Common myeloid progenitor, CD34-positive (primary cell): ENCODE measurements at regions not wholly inside any gene's neighbourhood (a gene's known extent, or its start where the extent isn't known, plus 50 kb on each side); places are given as distances from the start of the nearest gene placed in this dataset.

ENCODE experiments used
- CTCF ChIA-PET: fragments of 350-600 bp; sonication (Branson Sonifier 250); formaldehyde crosslinking; loops from one replicate; lab custom pipeline; 2021; ENCODE audit warnings: antibody characterized with exemption; lab: Charles Lee
- POLR2A ChIA-PET: fragments of 350-600 bp; sonication (Branson Sonifier 250); formaldehyde crosslinking; loops from one replicate; lab custom pipeline; 2021; ENCODE audit warnings: antibody characterized with exemption; lab: Charles Lee
- DNase-seq, 3 donors: peaks; one replicate each; pipeline versions ENCODE4 v3.0.0 to v3.0.0-alpha.2; 2013
- H3K27ac ChIP-seq, 2 experiments: 1 replicate in 1 of 2; 2 replicates in 1 of 2; pipeline ENCODE4 v1.7.0; 2013; ENCODE audit warnings: inconsistent platforms in 2 of 2, low read length in 2 of 2, mild to moderate bottlenecking in 2 of 2, low read depth in 1 of 2, moderate library complexity in 1 of 2; ENCODE audit not compliant: severe bottlenecking in 2 of 2, insufficient read depth in 1 of 2, poor library complexity in 1 of 2
- H3K27me3 ChIP-seq, 5 experiments: replicated peaks in 2 of 5; 1 replicate in 3 of 5; 2 replicates in 2 of 5; pipeline versions ENCODE4 v1.6.1 to v1.7.0; 2013; ENCODE audit warnings: low read length in 4 of 5, mild to moderate bottlenecking in 2 of 5, moderate library complexity in 2 of 5, inconsistent platforms in 1 of 5; ENCODE audit not compliant: insufficient read depth in 5 of 5, control insufficient read depth in 4 of 5
- H3K36me3 ChIP-seq, 4 experiments: 1 replicate in 2 of 4; 2 replicates in 2 of 4; pipeline versions ENCODE4 v1.6.1 to v1.7.0; 2013; ENCODE audit warnings: low read length in 3 of 4, control low read depth in 1 of 4, mild to moderate bottlenecking in 1 of 4; ENCODE audit not compliant: control insufficient read depth in 4 of 4, insufficient read depth in 4 of 4
- H3K4me1 ChIP-seq, 4 experiments: 1 replicate in 3 of 4; 2 replicates in 1 of 4; pipeline versions ENCODE4 v1.6.1 to v1.7.1; 2013; ENCODE audit warnings: low read length in 3 of 4, mild to moderate bottlenecking in 3 of 4, control low read depth in 1 of 4, inconsistent platforms in 1 of 4, moderate library complexity in 1 of 4; ENCODE audit not compliant: control insufficient read depth in 4 of 4, insufficient read depth in 4 of 4; ENCODE audit errors: control extremely low read depth in 1 of 4
- H3K4me3 ChIP-seq, 7 experiments: 1 replicate in 4 of 7; 2 replicates in 3 of 7; pipeline versions ENCODE4 v1.5.1 to v1.7.0; 2013; ENCODE audit warnings: mild to moderate bottlenecking in 7 of 7, low read length in 6 of 7, moderate library complexity in 6 of 7, inconsistent platforms in 2 of 7, low read depth in 2 of 7, control low read depth in 1 of 7; ENCODE audit not compliant: insufficient read depth in 4 of 7, control insufficient read depth in 1 of 7; ENCODE audit errors: extremely low read depth in 1 of 7
- H3K9me3 ChIP-seq, 5 experiments: 1 replicate in 4 of 5; 2 replicates in 1 of 5; pipeline versions ENCODE4 v1.6.1 to v1.7.1; 2013; ENCODE audit warnings: low read length in 4 of 5, mild to moderate bottlenecking in 2 of 5, inconsistent platforms in 1 of 5, low read depth in 1 of 5, moderate library complexity in 1 of 5; ENCODE audit not compliant: control insufficient read depth in 4 of 5, insufficient read depth in 2 of 5; ENCODE audit errors: control extremely low read depth in 1 of 5
- WGBS: methylation state at CpG from one replicate; pipeline ENCODE4 v1.1.5; 2013; ENCODE audit not compliant: insufficient coverage; 5-methylcytosine and 5-hydroxymethylcytosine counted together

DNA sequence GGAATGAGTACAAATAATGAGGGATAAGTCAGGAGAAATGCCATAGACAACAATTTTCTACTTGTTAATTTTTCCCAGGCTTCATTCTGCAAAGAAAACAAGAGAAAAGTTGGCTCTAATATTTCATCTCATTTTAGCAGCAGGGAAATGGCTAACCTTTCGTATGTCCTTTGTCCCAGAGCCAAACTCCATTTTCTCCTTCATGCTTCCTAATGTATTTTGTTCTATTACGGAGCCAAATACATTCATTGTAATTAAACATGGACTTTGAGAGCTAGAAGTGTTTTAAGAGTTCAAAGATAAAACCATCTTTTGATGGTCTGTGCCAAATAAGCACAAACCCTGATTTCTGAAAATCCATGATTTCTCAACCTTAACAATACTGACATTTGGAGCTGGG is 136.9 kb downstream of the PTCHD4 start:
- ChIA-PET POLR2A (no interaction called here), CTCF (no interaction called here)
- WGBS = 83% methylated on average over 1 of the region's 2 CpGs
- no peak overlapping the region for H3K4me3 ChIP-seq
- DNase-seq = no peak
- no peaks in the 10 kb centered on the region for H3K4me1 ChIP-seq
- no peak overlapping the region for H3K27ac ChIP-seq
- no peaks in the 10 kb centered on the region for H3K27me3 ChIP-seq
- no peaks in the 10 kb centered on the region for H3K36me3 ChIP-seq
- no peaks in the 10 kb centered on the region for H3K9me3 ChIP-seq

DNA sequence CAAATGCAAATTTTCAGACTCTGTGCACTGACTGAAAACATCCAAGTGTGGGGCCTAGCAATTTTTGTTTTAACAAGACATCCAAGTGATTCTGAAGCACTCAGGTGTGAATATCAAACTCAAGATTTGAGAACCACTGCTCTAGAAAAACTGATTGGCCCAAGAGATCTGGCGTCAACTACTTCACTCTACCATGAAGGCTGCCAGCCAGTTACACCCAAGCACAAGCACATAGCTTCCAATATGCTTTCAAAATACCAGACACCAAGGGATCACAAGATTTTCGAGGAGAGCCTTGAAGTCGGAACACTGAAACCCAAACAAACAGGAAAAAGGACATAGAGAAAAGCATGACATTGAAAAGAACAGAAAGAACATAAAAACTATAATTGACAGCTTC is 140.2 kb downstream of the PTCHD4 start:
- Histone ChIP-seq H3K36me3 (no peaks in the 10 kb centered on the region), H3K4me3 (no peak overlapping the region), H3K27me3 (no peaks in the 10 kb centered on the region), H3K27ac (no peak overlapping the region), H3K9me3 (peaks cover 0 to 2% (median 0%) of the 10 kb centered on the region in 5 experiments), H3K4me1 (no peaks in the 10 kb centered on the region)
- WGBS = 100% methylated on average over 1 of the region's 3 CpGs
- POLR2A ChIA-PET = no interaction called here
- DNase-seq = no peak
- CTCF ChIA-PET = no interaction called here

DNA sequence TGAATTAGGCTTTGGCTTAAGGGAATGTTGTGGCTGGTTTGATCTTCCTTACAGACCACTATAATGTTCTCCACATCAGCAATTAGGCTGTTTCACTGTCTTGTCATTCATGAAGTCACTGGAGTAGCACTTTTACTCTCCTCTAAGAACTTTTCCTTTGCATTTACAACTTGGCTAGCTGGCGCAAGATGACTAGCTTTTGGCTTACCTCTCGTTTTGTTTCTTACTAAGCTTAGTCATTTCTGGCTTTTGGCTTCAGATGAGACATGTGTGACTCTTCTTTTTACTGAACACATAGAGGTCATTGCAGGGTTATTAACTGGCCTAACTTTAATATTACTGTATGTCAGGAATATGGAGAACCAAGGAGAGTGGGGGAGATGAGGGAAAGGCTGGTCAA is 143.2 kb downstream of the PTCHD4 start:
- H3K4me1 ChIP-seq = no peaks in the 10 kb centered on the region
- H3K27ac ChIP-seq = no peak overlapping the region
- H3K4me3 ChIP-seq = no peak overlapping the region
- 100% methylated on average over 1 of the region's 2 CpGs for WGBS
- no peaks in the 10 kb centered on the region for H3K27me3 ChIP-seq
- ChIA-PET CTCF (no interaction called here), POLR2A (no interaction called here)
- no peak for DNase-seq
- H3K9me3 ChIP-seq = peaks cover 0 to 2% (median 0%) of the 10 kb centered on the region in 5 experiments
- no peaks in the 10 kb centered on the region for H3K36me3 ChIP-seq

DNA sequence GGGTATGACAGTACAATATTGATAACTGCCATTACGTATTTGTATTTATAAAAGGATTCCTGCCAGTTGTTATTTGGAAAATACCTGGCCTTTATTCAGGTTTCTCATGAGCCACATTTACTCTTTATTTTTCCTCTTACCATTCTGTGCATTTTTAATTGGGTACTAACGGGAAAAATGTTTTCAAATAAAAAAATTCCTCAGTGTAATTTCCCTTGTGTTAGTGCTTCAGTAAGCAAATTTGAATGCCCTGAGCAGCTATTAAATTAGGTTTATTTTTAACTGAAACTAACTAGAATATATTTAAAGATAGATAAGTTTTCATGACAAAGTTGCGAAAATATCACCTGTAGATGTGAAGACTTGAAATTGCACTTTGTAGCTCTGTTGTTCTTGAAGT is 146.0 kb downstream of the PTCHD4 start:
- H3K27ac ChIP-seq = no peak overlapping the region
- ChIA-PET CTCF (no interaction called here), POLR2A (no interaction called here)
- peaks cover 0 to 2% (median 0%) of the 10 kb centered on the region in 5 experiments for H3K9me3 ChIP-seq
- no peaks in the 10 kb centered on the region for H3K27me3 ChIP-seq
- H3K4me3 ChIP-seq = no peak overlapping the region
- no CpG with 5 or more reads among the region's 3 CpGs for WGBS
- H3K36me3 ChIP-seq = no peaks in the 10 kb centered on the region
- H3K4me1 ChIP-seq = no peaks in the 10 kb centered on the region
- DNase-seq = no peak

DNA sequence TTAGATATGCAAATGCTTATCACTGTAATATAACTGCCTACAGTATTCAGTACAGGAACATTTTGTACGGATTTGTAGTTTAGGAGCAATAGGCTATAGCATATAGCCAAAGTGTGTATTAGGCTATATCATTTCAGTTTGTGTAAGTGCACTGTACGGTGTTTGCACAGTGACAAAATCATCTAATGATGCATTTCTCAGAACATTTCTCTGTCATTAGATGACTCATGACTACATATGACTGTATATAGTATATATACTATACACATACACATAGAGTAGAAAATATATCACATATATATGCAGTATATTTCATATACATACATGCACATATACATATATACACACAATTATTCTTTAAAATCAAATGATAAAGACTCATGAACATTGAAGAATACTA is 158.4 kb downstream of the PTCHD4 start:
- no CpG with 5 or more reads among the region's 2 CpGs for WGBS
- POLR2A ChIA-PET = no interaction called here
- no peak for DNase-seq
- Histone ChIP-seq H3K36me3 (no peaks in the 10 kb centered on the region), H3K27ac (no peak overlapping the region), H3K27me3 (no peaks in the 10 kb centered on the region), H3K9me3 (no peaks in the 10 kb centered on the region), H3K4me3 (no peak overlapping the region), H3K4me1 (no peaks in the 10 kb centered on the region)
- CTCF ChIA-PET = no interaction called here

DNA sequence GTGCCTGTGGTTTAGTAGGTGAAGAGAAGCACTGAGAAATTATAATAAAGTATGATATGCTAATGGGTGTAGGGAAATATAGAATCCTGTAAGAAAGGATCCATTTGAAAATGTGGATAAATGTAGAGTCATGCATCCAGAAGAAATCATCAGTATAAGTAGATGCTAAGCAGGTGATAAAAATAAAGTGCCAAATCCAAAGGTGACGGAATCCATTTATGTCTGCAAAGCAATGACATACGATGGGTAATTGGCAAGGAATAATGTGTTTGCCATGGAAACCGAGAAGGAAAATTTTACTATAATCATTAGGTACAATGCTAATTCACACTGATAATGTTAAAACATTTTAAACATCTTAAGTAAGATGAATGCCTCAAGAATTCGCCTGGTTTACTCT is 163.0 kb downstream of the OPN5 start:
- no peak for DNase-seq

DNA sequence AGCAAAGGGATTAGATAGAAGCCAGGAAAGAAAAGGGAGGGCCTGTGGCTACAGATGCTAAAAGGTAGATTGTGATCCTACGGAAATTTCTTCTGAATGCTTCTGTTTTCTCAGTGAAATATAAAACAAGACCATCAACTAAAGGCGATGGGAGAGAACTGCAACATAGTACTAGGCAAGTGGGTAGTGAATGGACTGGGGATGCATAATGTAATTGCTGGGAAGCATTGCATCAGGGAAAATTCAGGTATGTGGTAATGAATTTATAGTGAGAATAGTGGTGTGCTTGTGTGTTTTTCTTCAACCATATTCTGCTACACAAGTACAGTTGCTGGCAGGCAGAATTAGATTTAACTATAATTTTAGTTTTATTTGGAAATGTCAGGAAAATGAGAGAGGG is 156.6 kb downstream of the OPN5 start:
- no CpG with 5 or more reads among the region's 2 CpGs for WGBS
- H3K36me3 ChIP-seq = no peaks in the 10 kb centered on the region
- no peaks in the 10 kb centered on the region for H3K27me3 ChIP-seq
- H3K4me1 ChIP-seq = peaks cover 0 to 2% (median 0%) of the 10 kb centered on the region in 4 experiments
- H3K27ac ChIP-seq = no peak overlapping the region
- H3K9me3 ChIP-seq = no peaks in the 10 kb centered on the region
- DNase-seq = no peak
- H3K4me3 ChIP-seq = no peak overlapping the region
- POLR2A ChIA-PET = no interaction called here
- CTCF ChIA-PET = interaction anchor here (0.9 kb wide), 1 partner anchor 10 kb away, joined by 3 read pairs; no protein-coding TSS in a partner anchor

More for the DNA sequence above, 163.0 kb downstream of the OPN5 start:
- Histone ChIP-seq H3K36me3 (no peaks in the 10 kb centered on the region), H3K9me3 (no peaks in the 10 kb centered on the region), H3K27ac (no peak overlapping the region), H3K27me3 (no peaks in the 10 kb centered on the region), H3K4me3 (no peak overlapping the region), H3K4me1 (no peaks in the 10 kb centered on the region)
- ChIA-PET POLR2A (no interaction called here), CTCF (no interaction called here)
- WGBS = 100% methylated on average over 1 of the region's 4 CpGs
